ENCODE measurements at regions not wholly inside any gene's neighbourhood (a gene's known extent, or its start where the extent isn't known, plus 50 kb on each side); places are given as distances from the start of the nearest gene placed in this dataset.

DNA sequence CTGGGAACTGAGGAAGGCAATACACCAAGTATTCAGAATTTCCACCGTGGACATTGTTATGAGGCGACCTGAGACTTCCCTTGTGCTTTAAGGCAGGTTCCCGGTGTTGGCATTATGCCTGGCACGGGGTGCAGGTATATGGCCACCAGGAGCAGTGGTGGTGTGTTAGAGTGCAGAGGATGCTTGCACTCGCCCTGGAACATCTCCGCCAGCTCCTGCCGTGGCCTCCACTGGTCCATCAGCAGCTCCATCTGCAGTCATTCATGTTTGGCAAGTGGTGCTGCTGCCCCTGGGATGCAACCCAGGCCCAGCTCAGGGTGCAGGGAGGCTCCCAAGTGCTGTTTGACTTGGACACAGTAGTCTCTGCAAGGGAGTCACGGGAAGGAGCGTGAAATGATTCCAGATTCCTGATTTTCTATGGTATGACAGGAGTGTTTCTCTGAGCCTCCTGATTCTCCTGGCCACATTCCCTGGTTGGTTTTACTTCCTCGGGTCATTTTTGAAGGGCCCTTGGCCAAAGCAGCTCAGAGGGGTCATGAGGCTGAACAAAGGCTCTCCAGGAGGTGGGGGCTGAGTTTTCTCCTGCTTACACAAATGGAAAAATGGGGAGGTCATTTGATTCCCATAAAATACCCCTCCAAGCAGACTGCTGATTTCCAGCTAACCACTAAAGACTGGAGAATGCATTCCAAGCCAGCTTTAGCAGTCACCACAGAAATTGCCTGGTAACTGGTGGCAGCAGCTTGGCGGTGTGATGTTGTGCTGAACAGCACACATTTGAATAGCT is 60.4 kb upstream of the PSEN2 start:
- intact Hi-C loops (cut with DNase I): loop anchor here in 2 of 4 donors (2.0 to 5.0 kb wide), 2 partner anchors 21 to 1318 kb away; no protein-coding TSS in a partner anchor
- H3K4me3 ChIP-seq: no peak overlapping the region
- H3K36me3 ChIP-seq: no peaks in the 10 kb centered on the region
- no peak for DNase-seq
- H3K27me3 ChIP-seq: no peaks in the 10 kb centered on the region
- no peaks in the 10 kb centered on the region for H3K9me3 ChIP-seq
- no peak overlapping the region for H3K27ac ChIP-seq
- 76 to 81% (median 80%) methylated on average over 11 of the region's 11 CpGs for whole genome bisulfite sequencing, 3 donors
- peaks cover 2% of the 10 kb centered on the region for H3K4me1 ChIP-seq (ENCODE audit: insufficient read depth)
- no peak for TF ChIP-seq POLR2A (IDR thresholded peaks at IDR 0.05)

DNA sequence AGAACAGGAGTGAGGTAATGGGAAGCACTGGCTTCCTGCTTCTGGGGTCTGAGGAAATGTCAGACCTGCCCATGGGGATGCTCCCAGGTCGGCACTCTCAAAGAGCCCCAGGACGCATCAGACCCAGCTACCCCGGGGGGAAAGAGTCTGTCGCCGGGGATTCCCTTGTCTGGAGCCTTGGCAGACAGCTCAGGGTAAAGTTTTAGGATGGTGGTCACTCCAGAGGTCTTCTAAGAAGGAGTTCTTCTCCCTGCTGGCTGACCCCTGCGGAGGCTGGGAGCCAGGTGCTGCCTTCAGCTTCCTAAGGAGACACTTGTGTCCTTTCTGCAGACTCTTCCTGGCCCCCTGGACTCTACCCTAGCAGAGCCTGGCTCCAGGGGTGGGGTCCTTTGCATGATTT is 61.9 kb upstream of the PSEN2 start:
- DNase-seq: no peak
- no peak for TF ChIP-seq EP300 (IDR thresholded peaks at IDR 0.05)
- no peak for TF ChIP-seq POLR2A (IDR thresholded peaks at IDR 0.05)
- TF ChIP-seq, protein P1, sequence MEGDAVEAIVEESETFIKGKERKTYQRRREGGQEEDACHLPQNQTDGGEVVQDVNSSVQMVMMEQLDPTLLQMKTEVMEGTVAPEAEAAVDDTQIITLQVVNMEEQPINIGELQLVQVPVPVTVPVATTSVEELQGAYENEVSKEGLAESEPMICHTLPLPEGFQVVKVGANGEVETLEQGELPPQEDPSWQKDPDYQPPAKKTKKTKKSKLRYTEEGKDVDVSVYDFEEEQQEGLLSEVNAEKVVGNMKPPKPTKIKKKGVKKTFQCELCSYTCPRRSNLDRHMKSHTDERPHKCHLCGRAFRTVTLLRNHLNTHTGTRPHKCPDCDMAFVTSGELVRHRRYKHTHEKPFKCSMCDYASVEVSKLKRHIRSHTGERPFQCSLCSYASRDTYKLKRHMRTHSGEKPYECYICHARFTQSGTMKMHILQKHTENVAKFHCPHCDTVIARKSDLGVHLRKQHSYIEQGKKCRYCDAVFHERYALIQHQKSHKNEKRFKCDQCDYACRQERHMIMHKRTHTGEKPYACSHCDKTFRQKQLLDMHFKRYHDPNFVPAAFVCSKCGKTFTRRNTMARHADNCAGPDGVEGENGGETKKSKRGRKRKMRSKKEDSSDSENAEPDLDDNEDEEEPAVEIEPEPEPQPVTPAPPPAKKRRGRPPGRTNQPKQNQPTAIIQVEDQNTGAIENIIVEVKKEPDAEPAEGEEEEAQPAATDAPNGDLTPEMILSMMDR (IDR thresholded peaks at IDR 0.05): no peak
- no peaks in the 10 kb centered on the region for H3K36me3 ChIP-seq
- intact Hi-C loops (cut with DNase I): no loop called here
- H3K27ac ChIP-seq: no peak overlapping the region
- 91 to 94% (median 94%) methylated on average over 6 of the region's 6 CpGs for WGBS, 3 donors
- no peaks in the 10 kb centered on the region for H3K27me3 ChIP-seq
- H3K4me3 ChIP-seq: no peak overlapping the region
- no peaks in the 10 kb centered on the region for H3K4me1 ChIP-seq (ENCODE audit: insufficient read depth)
- no peaks in the 10 kb centered on the region for H3K9me3 ChIP-seq

DNA sequence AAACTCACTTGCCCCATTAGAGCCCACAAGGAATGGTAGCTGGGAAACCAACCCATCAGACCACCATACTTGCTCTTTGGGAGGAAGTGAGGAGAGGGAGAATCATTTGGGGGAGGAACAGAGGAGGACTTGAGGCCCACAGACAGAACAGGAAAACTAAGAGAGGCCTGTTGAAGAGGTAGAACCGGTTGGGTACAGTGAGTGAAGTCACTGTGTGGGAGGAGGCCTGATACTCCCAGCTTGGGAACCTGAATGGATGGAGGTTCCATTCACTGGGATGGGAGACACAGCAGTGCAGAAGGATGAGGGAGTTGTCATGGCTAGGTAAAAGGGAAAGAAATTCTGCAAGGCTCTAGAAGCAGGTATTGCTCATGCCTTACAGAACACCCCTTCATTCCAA is 63.4 kb upstream of the PSEN2 start:
- H3K4me1 ChIP-seq (ENCODE audit: insufficient read depth): no peaks in the 10 kb centered on the region
- intact Hi-C loops (cut with DNase I): no loop called here
- H3K36me3 ChIP-seq: no peaks in the 10 kb centered on the region
- H3K4me3 ChIP-seq: no peak overlapping the region
- DNase-seq: no peak
- H3K9me3 ChIP-seq: no peaks in the 10 kb centered on the region
- 50 to 57% (median 50%) methylated on average over 1 of the region's 1 CpG for WGBS, 3 donors
- TF ChIP-seq, protein P1 (IDR thresholded peaks at IDR 0.05): no peak
- TF ChIP-seq EP300 (IDR thresholded peaks at IDR 0.05): no peak
- TF ChIP-seq POLR2A (IDR thresholded peaks at IDR 0.05): no peak
- no peak overlapping the region for H3K27ac ChIP-seq
- no peaks in the 10 kb centered on the region for H3K27me3 ChIP-seq

DNA sequence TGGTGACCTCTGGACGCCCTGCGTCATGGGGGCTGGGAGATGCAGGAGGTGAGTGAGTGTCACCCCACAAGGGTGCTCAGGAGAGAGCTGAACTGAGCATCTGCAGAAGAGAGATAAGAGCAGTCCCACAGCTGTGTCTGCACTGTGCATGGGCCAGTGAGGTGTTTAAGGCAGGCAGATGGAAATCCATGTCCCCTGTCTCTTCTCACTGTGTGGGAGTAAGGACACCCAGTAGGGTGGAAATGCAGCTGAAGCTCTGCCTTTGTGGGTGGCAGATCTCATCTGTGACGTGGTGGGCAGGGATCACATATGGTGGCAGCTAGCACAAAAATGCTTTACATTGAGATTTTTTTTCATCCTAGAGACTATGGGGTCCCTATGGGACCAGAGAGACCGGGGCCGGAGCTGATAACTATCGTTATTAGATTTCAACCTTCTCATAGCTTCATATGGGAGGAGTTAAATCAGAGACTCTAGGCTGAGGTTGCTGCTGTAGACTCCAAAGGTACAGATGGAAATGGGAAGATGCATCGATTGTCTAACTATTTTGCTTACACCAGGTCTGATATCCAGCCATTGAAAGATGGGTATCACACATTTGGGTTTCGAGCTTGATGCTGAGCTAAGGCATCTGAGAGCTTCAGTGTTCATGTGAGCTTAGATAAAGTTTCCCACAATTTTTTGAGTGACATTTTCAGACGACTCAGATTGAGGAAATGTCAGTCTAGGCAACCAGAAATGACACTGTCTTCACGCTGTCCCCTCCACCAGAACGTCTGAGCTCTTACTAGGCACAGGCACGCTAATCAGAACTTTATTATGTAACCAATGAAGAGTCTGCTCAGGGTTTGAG is 65.3 kb upstream of the PSEN2 start:
- Histone ChIP-seq H3K27me3 (no peaks in the 10 kb centered on the region), H3K36me3 (no peaks in the 10 kb centered on the region), H3K27ac (no peak overlapping the region), H3K4me3 (no peak overlapping the region), H3K9me3 (no peaks in the 10 kb centered on the region), H3K4me1 (ENCODE audit: insufficient read depth) (no peaks in the 10 kb centered on the region)
- TF ChIP-seq EP300 (IDR thresholded peaks at IDR 0.05) (no peak), POLR2A (IDR thresholded peaks at IDR 0.05) (no peak)
- TF ChIP-seq, protein P1 (IDR thresholded peaks at IDR 0.05): no peak
- no peak for DNase-seq
- WGBS, 3 donors: 81 to 87% (median 84%) methylated on average over 12 of the region's 12 CpGs
- intact Hi-C loops (cut with DNase I): no loop called here
